ENCODE measurements at regions not wholly inside any gene's neighbourhood (a gene's known extent, or its start where the extent isn't known, plus 50 kb on each side); places are given as distances from the start of the nearest gene placed in this dataset.

DNA sequence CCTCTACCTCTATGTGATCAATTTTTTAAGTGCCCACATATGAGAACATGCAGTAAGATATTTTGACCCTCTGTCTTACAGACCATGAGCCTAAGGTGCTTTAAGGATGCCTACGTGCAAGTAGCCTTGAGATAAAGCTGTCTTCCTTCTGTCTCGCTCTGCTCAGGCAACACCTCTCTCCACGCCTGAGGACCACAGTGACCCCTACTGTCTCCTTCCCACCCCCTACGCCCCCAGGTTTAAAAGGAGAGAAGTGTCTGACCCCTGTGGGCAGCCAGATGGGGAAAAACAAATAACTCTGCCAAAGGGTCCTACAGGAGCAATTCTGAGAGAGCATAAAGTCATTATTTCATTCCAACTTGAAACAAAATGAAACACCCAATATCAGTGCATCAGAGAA, 286.4 kb upstream of the TMEM132C start:
- Histone ChIP-seq H3K14ac (ENCODE audit: insufficient read depth, low read length) (no peak overlapping the region), H2BK5ac (ENCODE audit: insufficient read length, low read length) (no peak overlapping the region), H4K20me1 (ENCODE audit: control insufficient read depth, insufficient read depth, insufficient read length) (no peaks in the 10 kb centered on the region), H2AFZ (ENCODE audit: low read length) (no peak overlapping the region), H3K27ac (ENCODE audit: insufficient read length, low read depth, low read length) (no peak overlapping the region), H2BK12ac (ENCODE audit: insufficient read length, low read depth, low read length) (no peak overlapping the region), H3K23ac (ENCODE audit: insufficient read length, low read depth, low read length) (no peak overlapping the region), H3K4me1 (ENCODE audit: insufficient read depth, low read length) (no peaks in the 10 kb centered on the region), H3K4me2 (ENCODE audit: insufficient read depth, insufficient read length, low read length) (no peak overlapping the region), H4K5ac (ENCODE audit: insufficient read length, low read depth, low read length) (no peak overlapping the region), H3T11ph (ENCODE audit: low read length) (no peak overlapping the region), H3K9ac (ENCODE audit: extremely low read depth, insufficient read length, low read length) (no peak overlapping the region), H3K9me3 (ENCODE audit: control insufficient read depth, low read depth, low read length) (no peaks in the 10 kb centered on the region), H4K8ac (replicated peaks; ENCODE audit: insufficient read length, low read depth, low read length) (no peak overlapping the region), H3K27me3 (ENCODE audit: insufficient read depth, low read length) (no peaks in the 10 kb centered on the region), H3K18ac (ENCODE audit: insufficient read length, low read depth, low read length) (no peak overlapping the region), H4K91ac (ENCODE audit: insufficient read length, low read depth, low read length) (no peak overlapping the region), H3K79me1 (ENCODE audit: insufficient read depth, low read depth, low read length, poor library complexity, severe bottlenecking) (no peaks in the 10 kb centered on the region), H2AK5ac (ENCODE audit: insufficient read length, low read length) (no peak overlapping the region), H3K56ac (ENCODE audit: insufficient read length, low read depth, low read length) (no peak overlapping the region), H2BK20ac (ENCODE audit: low read depth, low read length, poor library complexity, severe bottlenecking) (no peak overlapping the region), H2BK15ac (ENCODE audit: low read depth, low read length) (no peak overlapping the region), H2BK120ac (ENCODE audit: low read depth, low read length, poor library complexity, severe bottlenecking) (no peak overlapping the region), H3K4ac (ENCODE audit: low read depth, low read length) (no peak overlapping the region), H3K23me2 (ENCODE audit: insufficient read length, low read depth, low read length, poor library complexity, severe bottlenecking) (no peaks in the 10 kb centered on the region), H3K79me2 (ENCODE audit: insufficient read depth, low read length) (no peaks in the 10 kb centered on the region)
- peak; percentile 44; the same call in 2 of the 3 replicates for TF ChIP-seq CTCF (conservative IDR thresholded peaks at IDR 0.05)
- peak; percentile 44 for DNase-seq
- no peak overlapping the region for H3K4me3 Mint-ChIP-seq
- peaks cover 4 to 6% of the 10 kb centered on the region in 2 experiments; a peak in 2 of 4 replicates for H3K4me1 Mint-ChIP-seq
- H3K9me3 Mint-ChIP-seq, result peaks cover 18 to 19% of the 10 kb centered on the region in 2 experiments; a peak in 4 of 5 replicates
- 0 out of 7 replicates have a peak overlapping the region, but pooled peaks of 1 of the 3 experiments have one; percentile 17 for H3K27ac Mint-ChIP-seq
- H3K27me3 Mint-ChIP-seq (ENCODE audit: low read depth), result peaks cover 4% of the 10 kb centered on the region
- no CpG with 5 or more reads among the region's 4 CpGs for WGBS (ENCODE audit: extremely low coverage, insufficient read length, low lambda C conversion rate)
- peaks cover 4 to 17% (median 7%) of the 10 kb centered on the region in 3 experiments; a peak in 6 of 7 replicates for H3K36me3 Mint-ChIP-seq (ENCODE audit: insufficient read depth in 1 of 3, low read depth in 3 of 3)

Measured in H9 (cell line).